Activated CD4-positive, alpha-beta T cell treated with anti-CD3 and anti-CD28 coated beads, Interleukin-2, amount 10 ng/mL, durations not matched to agents 7 days and 5 days (primary cell): ENCODE measurements at regions not wholly inside any gene's neighbourhood (a gene's known extent, or its start where the extent isn't known, plus 50 kb on each side); places are given as distances from the start of the nearest gene placed in this dataset.

Experiments used
- CTCF ChIA-PET: fragments of 350-600 bp; sonication (Branson Sonifier 250); formaldehyde crosslinking; loops from one replicate; lab custom pipeline; 2021; ENCODE audit warnings: antibody characterized with exemption; lab: Charles Lee
- POLR2A ChIA-PET: fragments of 350-600 bp; sonication (Branson Sonifier 250); formaldehyde crosslinking; loops from one replicate; lab custom pipeline; 2021; ENCODE audit warnings: antibody characterized with exemption; lab: Charles Lee
- DNase-seq: peaks from one replicate; pipeline ENCODE4 v3.0.0-alpha.2; 2020
- H3K27ac Mint-ChIP-seq: one replicate; pipeline ENCODE4 v1.8.0; 2021; ENCODE audit warnings: mild to moderate bottlenecking, moderate library complexity, mixed read lengths
- H3K27me3 Mint-ChIP-seq: one replicate; pipeline ENCODE4 v1.8.0; 2021; ENCODE audit warnings: mixed read lengths
- H3K36me3 Mint-ChIP-seq: one replicate; pipeline ENCODE4 v1.8.0; 2021; ENCODE audit warnings: low read depth, mixed read lengths
- H3K4me1 Mint-ChIP-seq: one replicate; pipeline ENCODE4 v1.8.0; 2021; ENCODE audit warnings: mixed read lengths
- H3K4me3 Mint-ChIP-seq: one replicate; pipeline ENCODE4 v1.8.0; 2021; ENCODE audit warnings: mild to moderate bottlenecking, moderate library complexity, mixed read lengths
- H3K9me3 Mint-ChIP-seq: one replicate; pipeline ENCODE4 v1.8.0; 2021; ENCODE audit warnings: mixed read lengths

- Mint-ChIP-seq H3K36me3 (no peaks in the 10 kb centered on the region), H3K27me3 (no peaks in the 10 kb centered on the region), H3K9me3 (no peaks in the 10 kb centered on the region), H3K4me3 (no peak overlapping the region), H3K27ac (no peak overlapping the region), H3K4me1 (peaks cover 2% of the 10 kb centered on the region)
- DNase-seq = no peak
- POLR2A ChIA-PET = interaction anchor here (0.6 kb wide), 1 partner anchor 618 kb away, joined by 4 read pairs; no protein-coding TSS in a partner anchor
- CTCF ChIA-PET = interaction anchor here (0.6 to 1.6 kb wide), 5 partner anchors 12 to 61 kb away, joined by 3 to 5 read pairs (median 3); no protein-coding TSS in a partner anchor
Observed at GRCh38 chr16:11401161-11402050, 56.1 kb downstream of the RMI2 start.

- ChIA-PET POLR2A (no interaction called here), CTCF (interaction anchor here (0.6 to 1.6 kb wide), 2 partner anchors 34 to 148 kb away, joined by 3 read pairs; no protein-coding TSS in a partner anchor)
- no peak for DNase-seq
- peaks cover 2% of the 10 kb centered on the region for H3K4me1 Mint-ChIP-seq
- H3K4me3 Mint-ChIP-seq = no peak overlapping the region
- H3K27ac Mint-ChIP-seq = no peak overlapping the region
- H3K27me3 Mint-ChIP-seq = no peaks in the 10 kb centered on the region
- H3K9me3 Mint-ChIP-seq = no peaks in the 10 kb centered on the region
- no peaks in the 10 kb centered on the region for H3K36me3 Mint-ChIP-seq
Observed at GRCh38 chr16:11402051-11402744, 56.9 kb downstream of the RMI2 start.

DNA sequence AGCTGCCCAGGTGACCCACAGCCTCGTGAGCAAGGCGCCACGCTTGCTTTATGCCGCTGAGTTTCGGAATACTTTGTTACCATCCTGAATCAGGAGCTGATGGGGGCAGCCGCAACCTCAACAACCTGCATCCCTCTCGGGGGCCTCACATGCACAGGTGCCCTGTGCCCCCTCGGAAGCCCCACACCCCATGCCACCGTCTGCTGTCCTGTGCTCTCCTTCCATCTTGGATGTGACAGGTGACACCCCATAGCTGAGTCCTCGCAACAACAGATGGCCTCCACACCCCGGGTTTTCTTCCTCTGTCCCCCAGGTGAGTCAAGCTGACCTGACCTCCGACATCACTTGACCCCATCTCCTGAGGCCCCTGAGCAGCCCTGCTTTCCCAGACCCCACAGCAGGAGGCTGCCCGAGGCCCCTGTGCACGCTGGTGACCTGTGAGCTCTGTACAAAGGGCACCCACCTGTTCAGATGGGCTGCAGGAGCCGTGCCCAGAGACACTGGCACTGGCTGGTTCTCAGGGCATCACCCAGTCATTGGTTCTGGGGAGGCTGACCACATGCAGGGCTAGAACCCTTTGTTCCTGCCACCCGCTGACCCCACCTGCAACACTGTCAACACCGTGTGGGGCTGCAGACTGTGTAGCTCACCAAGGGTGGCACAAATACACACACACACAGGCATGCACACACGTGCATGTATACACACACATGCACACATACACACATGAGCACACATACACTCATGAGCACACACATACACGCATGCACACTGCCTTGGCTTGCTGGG, 57.7 kb downstream of the RMI2 start:
- CTCF ChIA-PET = interaction anchor here (0.5 to 4.3 kb wide), 5 partner anchors 33 to 440 kb away, joined by 3 to 32 read pairs (median 4); no protein-coding TSS in a partner anchor
- Mint-ChIP-seq H3K9me3 (no peaks in the 10 kb centered on the region), H3K4me1 (peaks cover 4% of the 10 kb centered on the region), H3K4me3 (no peak overlapping the region), H3K36me3 (no peaks in the 10 kb centered on the region), H3K27ac (no peak overlapping the region), H3K27me3 (no peaks in the 10 kb centered on the region)
- POLR2A ChIA-PET = no interaction called here
- no peak for DNase-seq

DNA sequence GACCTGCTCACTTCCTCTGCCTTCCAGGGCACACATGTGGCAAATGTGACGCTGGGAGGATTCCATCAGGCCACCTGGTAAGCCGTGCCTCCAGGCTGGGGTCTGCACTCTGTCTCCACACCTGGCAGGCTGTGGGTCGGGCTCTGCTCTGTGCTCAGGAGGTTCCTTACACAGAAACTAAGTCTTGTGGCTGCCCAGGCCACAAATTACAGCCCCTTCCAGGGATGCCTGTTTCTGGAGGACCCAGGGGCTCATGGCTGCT, 58.2 kb downstream of the RMI2 start:
- POLR2A ChIA-PET = no interaction called here
- Mint-ChIP-seq H3K4me1 (peaks cover 4% of the 10 kb centered on the region), H3K27ac (no peak overlapping the region)

GRCh38 chr16:11403920-11404319, 58.7 kb downstream of the RMI2 start:
- Mint-ChIP-seq H3K4me3 (no peak overlapping the region), H3K27ac (no peak overlapping the region), H3K9me3 (no peaks in the 10 kb centered on the region), H3K36me3 (no peaks in the 10 kb centered on the region), H3K27me3 (no peaks in the 10 kb centered on the region), H3K4me1 (peaks cover 4% of the 10 kb centered on the region)
- POLR2A ChIA-PET = no interaction called here
- CTCF ChIA-PET = interaction anchor here (1.2 to 4.3 kb wide), 2 partner anchors 441 to 454 kb away, joined by 3 to 32 read pairs; no protein-coding TSS in a partner anchor
- DNase-seq = no peak

More for the DNA sequence above, 58.2 kb downstream of the RMI2 start:
- DNase-seq = no peak
- H3K4me3 Mint-ChIP-seq = no peak overlapping the region
- H3K9me3 Mint-ChIP-seq = no peaks in the 10 kb centered on the region
- H3K36me3 Mint-ChIP-seq = no peaks in the 10 kb centered on the region
- CTCF ChIA-PET = interaction anchor here (0.6 to 4.3 kb wide), 3 partner anchors 142 to 454 kb away, joined by 3 to 32 read pairs (median 4); no protein-coding TSS in a partner anchor
- H3K27me3 Mint-ChIP-seq = no peaks in the 10 kb centered on the region

- no peaks in the 10 kb centered on the region for H3K36me3 Mint-ChIP-seq
- H3K27ac Mint-ChIP-seq = peak overlapping the region; percentile 22
- ChIA-PET CTCF (interaction anchor here (0.6 to 4.3 kb wide), 5 partner anchors 9 to 455 kb away, joined by 3 to 32 read pairs (median 4); no protein-coding TSS in a partner anchor), POLR2A (no interaction called here)
- no peaks in the 10 kb centered on the region for H3K27me3 Mint-ChIP-seq
- no peak overlapping the region for H3K4me3 Mint-ChIP-seq
- peaks cover 4% of the 10 kb centered on the region for H3K4me1 Mint-ChIP-seq
- DNase-seq = no peak
- H3K9me3 Mint-ChIP-seq = no peaks in the 10 kb centered on the region
Observed at GRCh38 chr16:11404603-11405002, 59.3 kb downstream of the RMI2 start.

DNA sequence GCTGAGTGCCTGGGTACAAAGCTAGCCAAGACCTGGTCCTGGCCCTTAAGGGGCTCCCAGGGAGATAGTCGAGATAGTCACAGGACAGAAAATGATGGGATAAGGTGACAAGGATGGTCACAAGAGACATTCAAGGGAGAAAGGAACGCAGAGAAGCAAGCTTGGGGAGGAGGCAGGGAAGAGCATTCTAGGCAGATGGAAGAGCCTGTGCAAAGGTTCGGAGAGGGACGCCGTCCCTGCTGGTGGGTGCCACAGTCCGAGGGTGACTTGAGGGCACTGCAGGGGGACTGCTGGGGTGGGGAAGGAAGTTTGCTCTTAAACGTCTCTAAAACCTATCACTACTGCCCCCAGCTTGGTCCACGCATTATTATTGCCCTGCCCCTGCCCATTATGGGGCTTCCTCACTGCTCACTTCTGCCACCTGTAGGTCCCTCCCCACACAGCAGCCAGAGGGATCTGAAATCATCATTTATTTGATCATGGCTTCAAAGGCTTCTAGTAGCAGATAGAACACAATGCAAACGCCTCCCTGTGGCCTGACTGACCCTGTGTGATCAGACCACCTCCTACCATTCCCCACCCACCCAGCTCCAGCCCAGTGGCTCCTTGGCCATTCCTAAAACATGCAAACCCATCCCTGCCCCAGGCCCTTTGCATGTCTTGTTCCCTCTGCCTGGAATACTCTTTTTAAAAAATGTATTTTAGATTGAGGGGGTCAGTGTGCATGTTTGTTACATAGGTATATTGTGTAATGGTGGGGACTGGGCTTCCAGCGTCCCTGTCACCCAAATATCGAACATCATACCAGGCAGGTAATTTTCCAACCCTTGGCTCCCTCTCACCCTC, 60.3 kb downstream of the RMI2 start:
- Mint-ChIP-seq H3K36me3 (no peaks in the 10 kb centered on the region), H3K9me3 (no peaks in the 10 kb centered on the region), H3K4me1 (peaks cover 4% of the 10 kb centered on the region), H3K4me3 (no peak overlapping the region), H3K27ac (no peak overlapping the region), H3K27me3 (no peaks in the 10 kb centered on the region)
- CTCF ChIA-PET = interaction anchor here (0.6 to 4.3 kb wide), 7 partner anchors 10 to 442 kb away, joined by 3 to 32 read pairs (median 17); no protein-coding TSS in a partner anchor
- POLR2A ChIA-PET = no interaction called here
- DNase-seq = peak; percentile 67

- Mint-ChIP-seq H3K27me3 (no peaks in the 10 kb centered on the region), H3K4me3 (no peak overlapping the region), H3K9me3 (no peaks in the 10 kb centered on the region), H3K36me3 (no peaks in the 10 kb centered on the region), H3K4me1 (peaks cover 4% of the 10 kb centered on the region), H3K27ac (no peak overlapping the region)
- no peak for DNase-seq
- POLR2A ChIA-PET = no interaction called here
- CTCF ChIA-PET = interaction anchor here (0.6 to 4.3 kb wide), 10 partner anchors 10 to 662 kb away, joined by 3 to 32 read pairs (median 6); no protein-coding TSS in a partner anchor
Observed at GRCh38 chr16:11406177-11406560, 60.9 kb downstream of the RMI2 start.

DNA sequence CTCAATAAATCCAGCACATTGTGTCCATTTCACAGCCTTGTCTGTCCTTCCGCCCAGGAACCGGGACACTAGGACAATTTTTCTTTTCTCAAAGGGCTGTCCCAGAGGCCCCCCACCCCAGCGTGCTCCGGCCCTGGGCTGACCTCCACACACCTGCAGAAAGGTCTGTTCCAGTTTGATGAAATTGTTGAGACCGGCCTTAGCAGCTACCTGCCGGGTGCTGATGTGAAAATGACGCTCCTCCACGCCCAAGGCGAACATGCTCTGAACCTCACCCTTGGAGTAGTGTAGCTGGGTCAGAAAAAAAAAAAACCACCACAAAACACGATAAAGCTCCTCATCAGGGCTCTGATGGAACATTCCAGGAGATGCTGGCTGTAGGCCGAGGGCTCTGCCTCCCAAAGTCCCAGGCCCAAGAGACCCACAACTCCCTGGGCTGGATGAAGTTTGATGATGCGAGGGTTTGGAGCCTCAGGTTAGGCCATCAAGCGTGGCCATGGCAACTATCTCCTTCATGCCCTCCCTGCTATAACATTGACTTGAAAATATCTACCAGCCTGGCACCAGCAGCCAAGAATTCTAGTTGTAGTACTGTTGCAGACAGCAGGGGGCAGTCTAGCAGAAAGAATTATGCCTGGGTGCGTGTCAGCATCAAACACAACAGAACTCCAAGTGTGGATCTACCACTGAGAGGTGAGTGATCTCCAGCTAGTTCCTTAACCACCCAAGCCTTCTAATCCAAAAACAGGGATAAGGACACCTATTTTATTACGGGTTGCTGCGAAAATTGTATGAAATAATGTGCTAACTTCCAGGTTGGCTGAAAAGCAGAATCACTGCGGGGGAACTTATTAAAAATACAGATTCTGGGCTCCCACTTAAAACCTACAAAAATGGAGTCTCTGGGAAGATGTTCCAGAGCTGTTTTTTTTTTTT, 62.1 kb downstream of the RMI2 start:
- ChIA-PET POLR2A (interaction anchor here (0.6 kb wide), 1 partner anchor 91 kb away, joined by 11 read pairs; no protein-coding TSS in a partner anchor), CTCF (interaction anchor here (0.6 to 4.3 kb wide), 22 partner anchors 8 to 660 kb away, joined by 3 to 32 read pairs (median 4); partner anchors contain the start of gene ZC3H7A)
- Mint-ChIP-seq H3K9me3 (no peaks in the 10 kb centered on the region), H3K4me1 (peaks cover 4% of the 10 kb centered on the region), H3K4me3 (no peak overlapping the region), H3K36me3 (no peaks in the 10 kb centered on the region), H3K27ac (no peak overlapping the region), H3K27me3 (no peaks in the 10 kb centered on the region)
- peak; percentile 76 for DNase-seq

GRCh38 chr16:11408216-11408615, 63.0 kb downstream of the RMI2 start:
- H3K36me3 Mint-ChIP-seq = no peaks in the 10 kb centered on the region

GRCh38 chr16:11409398-11409797, 64.1 kb downstream of the RMI2 start:
- Mint-ChIP-seq H3K4me3 (no peak overlapping the region), H3K27ac (no peak overlapping the region), H3K9me3 (no peaks in the 10 kb centered on the region), H3K36me3 (no peaks in the 10 kb centered on the region), H3K4me1 (peaks cover 4% of the 10 kb centered on the region), H3K27me3 (no peaks in the 10 kb centered on the region)
- POLR2A ChIA-PET = no interaction called here
- CTCF ChIA-PET = no interaction called here
- no peak for DNase-seq

More at GRCh38 chr16:11408216-11408615, 63.0 kb downstream of the RMI2 start:
- H3K27me3 Mint-ChIP-seq = no peaks in the 10 kb centered on the region
- ChIA-PET CTCF (interaction anchor here (0.6 to 3.8 kb wide), 13 partner anchors 9 to 660 kb away, joined by 3 to 20 read pairs (median 5); no protein-coding TSS in a partner anchor), POLR2A (interaction anchor here (0.6 kb wide), 1 partner anchor 90 kb away, joined by 11 read pairs; no protein-coding TSS in a partner anchor)
- no peak overlapping the region for H3K4me3 Mint-ChIP-seq
- no peak overlapping the region for H3K27ac Mint-ChIP-seq
- peaks cover 4% of the 10 kb centered on the region for H3K4me1 Mint-ChIP-seq
- H3K9me3 Mint-ChIP-seq = no peaks in the 10 kb centered on the region
- no peak for DNase-seq
